Suppressor macrophage treated with lipopolysaccharide for 1 hour (primary cell): ENCODE measurements at regions not wholly inside any gene's neighbourhood (a gene's known extent, or its start where the extent isn't known, plus 50 kb on each side); places are given as distances from the start of the nearest gene placed in this dataset.
"Not testable (repeated sequence)": the region's sequence is repeated elsewhere in the genome, so short reads cannot be mapped to it uniquely, and the experiment has no call there.

Source experiments
- DNase-seq, 3 donors: peaks; one replicate each; pipeline ENCODE4 v3.0.0-alpha.2; 2020 to 2022

GRCh38 chr21:24444736-24445135 is 1162.5 kb downstream of the MRPL39 start:
- DNase-seq, result no peak

- no peak for DNase-seq
Observed at GRCh38 chr21:24436236-24436635, 1171.0 kb downstream of the MRPL39 start.

- peak; percentile 42 to 65 (median 49) for DNase-seq
Observed at GRCh38 chr21:24428591-24429199, 1178.6 kb downstream of the MRPL39 start.

GRCh38 chr21:24424776-24425175 is 1182.5 kb downstream of the MRPL39 start:
- peak; percentile 15 to 54 (median 46) for DNase-seq

- peak; percentile 36 to 74 (median 46) for DNase-seq
Observed at GRCh38 chr21:24423546-24423945, 1183.7 kb downstream of the MRPL39 start.

- DNase-seq, result peak; percentile 30 to 62 (median 51)
Observed at GRCh38 chr21:24420689-24421088, 1186.6 kb downstream of the MRPL39 start.

DNA sequence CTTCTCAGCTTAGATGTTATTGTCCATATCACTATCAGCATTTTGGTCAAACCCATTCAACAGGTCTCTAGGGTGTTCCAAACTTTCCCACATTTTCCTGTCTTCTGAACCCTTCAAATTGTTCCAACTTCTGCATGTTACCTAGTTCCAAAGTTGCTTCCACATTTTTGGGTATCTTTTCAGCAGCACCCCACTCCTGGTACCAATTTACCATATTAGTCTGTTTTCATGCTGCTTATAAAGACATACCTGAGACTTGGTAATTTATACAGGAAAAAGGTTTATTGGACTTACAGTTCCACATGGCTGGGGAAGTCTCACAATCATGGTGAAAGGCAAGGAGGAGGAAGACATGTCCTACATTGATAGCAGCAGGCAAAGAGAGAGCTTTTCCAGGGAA is 1187.6 kb downstream of the MRPL39 start:
- DNase-seq, result not testable (repeated sequence)

DNA sequence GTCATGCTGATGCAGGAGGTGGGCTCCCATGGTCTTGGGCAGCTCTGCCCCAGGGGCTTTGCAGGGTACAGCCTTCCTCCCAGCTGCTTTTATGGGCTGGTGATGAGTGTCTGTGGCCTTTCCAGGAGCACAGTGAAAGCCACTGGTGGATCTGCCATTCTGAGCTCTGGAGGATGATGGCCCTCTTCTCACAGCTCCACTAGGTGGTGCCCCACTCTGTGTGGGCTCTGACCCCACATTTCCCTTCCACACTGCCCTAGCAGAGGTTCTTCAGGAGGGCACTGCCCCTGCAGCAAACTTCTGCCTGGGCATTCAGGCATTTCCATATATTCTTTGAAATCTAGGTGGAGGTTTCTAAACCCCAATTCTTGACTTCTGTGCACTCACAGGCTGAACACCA is 1188.6 kb downstream of the MRPL39 start:
- no peak for DNase-seq

DNA sequence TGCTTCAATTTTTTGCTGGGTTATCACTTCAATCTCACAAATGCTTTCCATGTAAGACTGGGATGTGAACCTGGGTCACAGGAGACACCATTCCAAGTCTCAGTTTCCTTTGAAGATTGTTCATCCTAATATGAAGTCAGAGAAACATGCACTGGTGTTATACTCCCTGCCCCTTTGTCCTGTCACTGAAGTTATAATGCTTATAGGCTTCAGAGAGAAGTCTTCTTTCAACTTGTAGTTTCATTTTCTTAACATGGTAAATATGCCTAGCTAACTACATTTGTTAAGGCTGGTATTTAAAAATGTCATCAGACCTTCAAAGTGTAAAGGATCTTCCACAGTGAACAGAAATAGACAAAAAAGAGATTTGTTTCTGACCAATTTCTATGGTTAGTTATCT is 1195.9 kb downstream of the MRPL39 start:
- no peak for DNase-seq

DNA sequence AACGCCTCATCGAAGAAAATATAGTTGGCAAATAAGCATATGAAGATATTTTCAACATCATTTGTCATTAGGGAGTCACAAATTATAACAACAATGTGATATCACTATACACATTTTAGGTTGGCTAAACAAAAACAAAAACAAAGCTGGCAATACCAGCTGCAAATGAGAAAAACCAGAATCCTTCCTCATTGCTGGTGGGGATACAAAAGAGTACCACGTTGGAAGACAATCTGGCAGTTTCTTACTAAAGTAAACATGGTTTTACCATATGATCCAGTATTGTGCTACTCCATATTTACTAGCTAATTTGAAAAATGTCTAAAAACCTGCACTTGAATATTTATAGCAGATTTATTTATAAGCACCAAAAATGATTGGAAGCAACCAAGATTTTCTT is 1204.1 kb downstream of the MRPL39 start:
- DNase-seq, result no peak

- peak in 2 of 3 donors; percentile 26 to 42 for DNase-seq
Observed at GRCh38 chr21:24395320-24395923, 1211.9 kb downstream of the MRPL39 start.

GRCh38 chr21:24375201-24375600 is 1232.1 kb downstream of the MRPL39 start:
- DNase-seq, result peak; percentile 29 to 47 (median 43)

GRCh38 chr21:24372506-24372905 is 1234.8 kb downstream of the MRPL39 start:
- DNase-seq, result no peak

- DNase-seq, result no peak
Observed at GRCh38 chr21:24369746-24370145, 1237.5 kb downstream of the MRPL39 start.

GRCh38 chr21:24369278-24369677 is 1238.0 kb downstream of the MRPL39 start:
- no peak for DNase-seq

- DNase-seq, result no peak
Observed at GRCh38 chr21:24367936-24368335, 1239.3 kb downstream of the MRPL39 start.

DNA sequence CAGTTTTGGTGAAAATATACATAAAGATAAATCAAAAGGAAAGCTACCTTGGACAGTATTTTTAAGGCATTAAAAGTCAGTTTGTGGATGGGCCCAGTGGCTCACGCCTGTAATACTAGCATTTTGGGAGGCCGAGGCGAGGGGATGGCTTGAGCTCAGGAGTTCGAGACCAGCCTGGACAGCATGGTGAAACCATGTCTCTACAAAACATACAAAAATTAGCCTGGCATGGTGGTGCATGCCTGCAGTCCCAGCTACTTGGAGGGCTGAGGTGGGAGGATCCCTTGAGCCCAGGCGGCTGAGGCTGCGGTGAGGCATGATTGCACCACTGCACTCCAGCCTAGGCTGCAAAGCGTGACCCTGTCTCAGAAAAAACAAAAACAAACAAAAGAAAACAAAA is 1253.8 kb downstream of the MRPL39 start:
- DNase-seq, result no peak

DNA sequence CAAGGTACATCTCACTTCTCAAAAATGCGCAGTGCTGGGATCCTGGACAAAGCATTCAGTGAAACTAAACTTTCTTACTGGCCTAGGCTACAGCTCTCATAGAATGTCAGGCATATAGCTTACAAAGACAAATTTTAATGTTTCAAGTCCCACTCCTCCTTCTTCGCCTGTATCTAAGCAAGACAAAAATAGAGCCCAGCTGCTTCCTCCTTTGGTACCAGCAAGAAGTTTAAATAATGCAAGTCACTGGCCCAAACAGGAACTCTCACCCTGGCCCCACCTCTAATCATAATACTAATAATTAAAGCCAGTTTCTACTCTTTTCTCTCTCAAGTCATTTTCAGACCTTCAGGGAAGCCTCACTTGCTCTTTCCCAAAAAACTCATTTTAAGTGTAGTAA is 1267.9 kb downstream of the MRPL39 start:
- DNase-seq, result peak in 1 of 3 donors; percentile 9

GRCh38 chr21:24336491-24336890 is 1270.8 kb downstream of the MRPL39 start:
- DNase-seq, result no peak

DNA sequence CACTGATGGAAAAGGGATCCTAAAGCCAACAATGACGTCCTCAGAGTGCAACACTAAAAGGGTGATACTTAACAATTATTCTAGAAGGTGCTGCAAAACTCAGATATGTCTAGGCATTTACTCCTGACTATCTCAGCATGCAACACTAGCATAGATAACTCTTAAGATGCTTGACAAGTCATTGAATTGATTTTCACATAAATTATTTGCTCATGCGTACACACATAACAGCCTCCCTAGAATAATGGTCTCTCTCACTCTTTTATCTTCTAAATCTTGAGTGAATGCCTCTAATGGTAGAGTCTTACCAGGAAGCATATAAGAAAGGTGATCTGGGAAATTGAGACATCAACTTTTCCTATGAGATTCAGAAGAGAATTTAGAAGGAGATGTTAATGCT is 1283.7 kb downstream of the MRPL39 start:
- no peak for DNase-seq

- DNase-seq, result no peak
Observed at GRCh38 chr21:24316277-24316922, 1290.9 kb downstream of the MRPL39 start.

DNA sequence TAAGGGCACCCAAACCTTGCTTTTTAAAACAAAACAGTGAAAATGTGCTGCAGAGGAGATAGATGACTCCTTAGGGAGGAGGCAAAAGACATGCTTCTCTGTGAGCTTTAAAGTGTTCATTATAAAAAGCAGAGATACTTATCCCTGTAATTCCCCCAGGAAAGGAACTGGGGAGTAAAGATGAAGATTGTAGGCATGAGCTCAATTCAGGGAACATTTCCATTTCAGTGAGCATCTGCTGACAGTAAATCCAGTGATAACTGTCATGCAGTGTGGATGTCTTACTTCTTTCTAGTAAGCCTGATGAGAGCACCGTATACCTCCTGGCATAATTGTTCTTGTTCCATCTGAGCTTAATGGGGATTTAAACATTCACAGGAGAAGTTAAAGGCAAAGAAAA is 1296.5 kb downstream of the MRPL39 start:
- DNase-seq, result no peak

DNA sequence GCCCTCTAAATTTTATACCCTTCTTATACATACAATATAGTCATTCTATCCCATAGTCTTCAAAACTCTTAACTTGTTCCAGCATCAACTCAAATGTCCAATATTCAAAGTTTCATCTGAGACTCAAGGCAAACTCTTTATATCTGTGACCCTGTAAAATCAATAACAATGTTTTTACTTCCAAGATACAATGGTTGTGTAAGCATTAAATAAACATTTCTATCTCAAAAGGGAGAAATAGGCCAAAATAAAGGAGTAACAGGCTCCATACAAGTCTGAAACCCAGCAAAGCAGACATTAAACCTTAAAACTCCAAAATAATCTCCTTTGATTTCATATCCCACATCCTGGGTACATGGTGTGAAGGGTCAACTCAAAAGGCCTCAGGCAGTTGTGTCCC is 1299.1 kb downstream of the MRPL39 start:
- no peak for DNase-seq

DNA sequence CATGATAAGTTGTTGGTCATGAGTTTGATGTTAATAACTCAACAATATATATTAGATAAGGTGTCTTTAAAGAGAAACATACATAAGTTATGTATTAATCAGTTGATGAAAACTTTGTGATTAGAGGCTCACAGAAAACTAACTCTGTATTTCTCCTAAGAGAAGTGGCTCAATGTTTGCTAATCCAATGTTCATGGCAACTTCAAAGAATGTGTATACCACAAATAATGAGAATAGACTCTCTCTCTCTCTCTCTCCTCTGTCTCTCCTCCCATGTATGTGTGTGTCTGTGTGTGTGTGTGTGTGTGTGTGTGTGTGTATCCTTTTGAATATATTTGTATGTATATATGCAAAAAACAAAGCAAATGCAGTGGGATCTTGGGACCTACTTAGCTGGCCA is 1304.9 kb downstream of the MRPL39 start:
- no peak for DNase-seq
